GM18508 (cell line): ENCODE measurements at regions not wholly inside any gene's neighbourhood (a gene's known extent, or its start where the extent isn't known, plus 50 kb on each side); places are given as distances from the start of the nearest gene placed in this dataset.
"Not testable (repeated sequence)": the region's sequence is repeated elsewhere in the genome, so short reads cannot be mapped to it uniquely, and the experiment has no call there.

ENCODE experiments used
- ATAC-seq: cut with Tn5 transposase; IDR thresholded peaks from one replicate; pipeline ENCODE4 v1.9.1; 2021; ENCODE audit warnings: moderate number of reproducible peaks; ENCODE audit not compliant: insufficient read depth, unreplicated experiment

- ATAC-seq = no peak
These were observed 721.5 kb upstream of the CTNND2 start for GRCh38 chr5:12625667-12626263.

GRCh38 chr5:12624776-12625560 lies 720.7 kb upstream of the CTNND2 start:
- no peak for ATAC-seq

GRCh38 chr5:12623408-12623807 lies 719.2 kb upstream of the CTNND2 start:
- ATAC-seq = no peak

GRCh38 chr5:12616093-12616492 lies 711.8 kb upstream of the CTNND2 start:
- no peak for ATAC-seq

GRCh38 chr5:12615141-12615820 lies 711.0 kb upstream of the CTNND2 start:
- ATAC-seq = no peak

GRCh38 chr5:12614608-12615007 lies 710.4 kb upstream of the CTNND2 start:
- ATAC-seq = no peak

- no peak for ATAC-seq
These were observed 706.9 kb upstream of the CTNND2 start for GRCh38 chr5:12611132-12611531.

- ATAC-seq = not testable (repeated sequence)
These were observed 703.6 kb upstream of the CTNND2 start for GRCh38 chr5:12607817-12608216.

GRCh38 chr5:12592228-12592627 lies 688.0 kb upstream of the CTNND2 start:
- ATAC-seq = no peak

- no peak for ATAC-seq
These were observed 682.2 kb upstream of the CTNND2 start for GRCh38 chr5:12586406-12586805.

GRCh38 chr5:12578803-12579202 lies 674.6 kb upstream of the CTNND2 start:
- not testable (repeated sequence) for ATAC-seq

- not testable (repeated sequence) for ATAC-seq
These were observed 672.7 kb upstream of the CTNND2 start for GRCh38 chr5:12576953-12577352.

GRCh38 chr5:12574298-12575093 lies 670.2 kb upstream of the CTNND2 start:
- ATAC-seq = not testable (repeated sequence)

- ATAC-seq = not testable (repeated sequence)
These were observed 669.7 kb upstream of the CTNND2 start for GRCh38 chr5:12573916-12574297.

GRCh38 chr5:12570688-12571087 lies 666.4 kb upstream of the CTNND2 start:
- no peak for ATAC-seq

GRCh38 chr5:12566441-12566840 lies 662.2 kb upstream of the CTNND2 start:
- no peak for ATAC-seq

- ATAC-seq = no peak
These were observed 652.8 kb upstream of the CTNND2 start for GRCh38 chr5:12557012-12557411.

GRCh38 chr5:12526113-12526512 lies 621.9 kb upstream of the CTNND2 start:
- ATAC-seq = no peak

- no peak for ATAC-seq
These were observed 617.9 kb upstream of the CTNND2 start for GRCh38 chr5:12522116-12522515.

- ATAC-seq = not testable (repeated sequence)
These were observed 600.7 kb upstream of the CTNND2 start for GRCh38 chr5:12504983-12505382.

GRCh38 chr5:12488161-12488560 lies 583.9 kb upstream of the CTNND2 start:
- ATAC-seq = no peak
